GM12878 (cell line): ENCODE measurements at regions not wholly inside any gene's neighbourhood (a gene's known extent, or its start where the extent isn't known, plus 50 kb on each side); places are given as distances from the start of the nearest gene placed in this dataset.

Experiments used
- ATAC-seq: fragments of 200-7000 bp; cut with Tn5 transposase; 3 replicates; pipeline ENCODE4 v1.9.1; 2020; ENCODE audit warnings: mild to moderate bottlenecking, moderate library complexity
- BruUV-seq: library from RNA; stranded (reverse); fragments of 400-500 nt; replicated peaks from 2 replicates; lab custom pipeline; 2021; lab: Mats Ljungman, UMichigan
- CTCF ChIA-PET: fragments of 300-600 bp; sonication (Branson Sonifier 250); formaldehyde crosslinking; extraction: SDS; loops from one replicate; lab custom pipeline; 2021; ENCODE audit warnings: inconsistent platforms; lab: Yijun Ruan, JAX
- POLR2A ChIA-PET: fragments of 350-600 bp; formaldehyde crosslinking; extraction: SDS; loops from one replicate; lab custom pipeline; 2021; ENCODE audit warnings: inconsistent platforms; lab: Charles Lee
- RAD21 ChIA-PET: fragments of 300-600 bp; sonication (Branson Sonifier 250); formaldehyde crosslinking; loops from one replicate; lab custom pipeline; 2023; ENCODE audit warnings: antibody characterized with exemption; ENCODE audit not compliant: unreplicated experiment; lab: Charles Lee
- SMC1A ChIA-PET: fragments of 300-600 bp; sonication (Branson Sonifier 250); formaldehyde crosslinking; loops from one replicate; lab custom pipeline; 2023; ENCODE audit not compliant: unreplicated experiment, uncharacterized antibody; lab: Charles Lee
- DNase-seq: peaks from one replicate; pipeline ENCODE4 v3.0.0-alpha.2; 2011; ENCODE audit warnings: low read depth, low spot score
- FAIRE-seq: peaks from 3 replicates; lab custom pipeline; 2011; peaks lifted over from hg19 to GRCh38; lab: Jason Lieb, UNC
- H2AFZ ChIP-seq: 2 replicates; pipeline ENCODE4 v1.6.0; 2011; ENCODE audit warnings: low read depth, low read length, control low read depth; ENCODE audit not compliant: control insufficient read depth
- H3K27ac ChIP-seq: 2 replicates; pipeline ENCODE4 v1.5.1; 2011; ENCODE audit warnings: control low read depth; ENCODE audit not compliant: control insufficient read depth, insufficient read depth
- H3K27me3 ChIP-seq, 2 experiments: replicated peaks in 1 of 2; 2 replicates each; pipeline versions ENCODE4 v1.6.0 to v1.6.1; 2011; ENCODE audit warnings: low read length in 1 of 2; ENCODE audit not compliant: control insufficient read depth in 2 of 2, insufficient read depth in 2 of 2
- H3K36me3 ChIP-seq, 2 experiments: 2 replicates each; pipeline ENCODE4 v1.5.1; 2011; ENCODE audit warnings: low read length in 1 of 2; ENCODE audit not compliant: control insufficient read depth in 2 of 2, insufficient read depth in 2 of 2
- H3K4me1 ChIP-seq: 2 replicates; pipeline ENCODE4 v1.6.1; 2011; ENCODE audit warnings: mild to moderate bottlenecking, low read length, moderate library complexity, mixed read lengths; ENCODE audit not compliant: control insufficient read depth, insufficient read depth
- H3K4me2 ChIP-seq: 2 replicates; pipeline ENCODE4 v1.6.0; 2011; ENCODE audit warnings: control low read depth; ENCODE audit not compliant: control insufficient read depth, insufficient read depth
- H3K4me3 ChIP-seq: fragments of 200-600 bp; sonication (generic); 2 replicates; pipeline ENCODE4 v1.5.1; 2016
- H3K79me2 ChIP-seq: 2 replicates; pipeline ENCODE4 v1.6.0; 2011; ENCODE audit warnings: low read length; ENCODE audit not compliant: control insufficient read depth, insufficient read depth
- H3K9ac ChIP-seq: 2 replicates; pipeline ENCODE4 v1.8.0; 2011; ENCODE audit warnings: low read length, control low read depth, mixed read lengths; ENCODE audit not compliant: control insufficient read depth, insufficient read depth
- H3K9me3 ChIP-seq: replicated peaks from 3 replicates; pipeline ENCODE4 v1.5.1; 2011; ENCODE audit warnings: mild to moderate bottlenecking, low read length; ENCODE audit not compliant: control insufficient read depth, insufficient read depth
- H4K20me1 ChIP-seq: 2 replicates; pipeline ENCODE4 v1.6.0; 2011; ENCODE audit not compliant: control insufficient read depth, insufficient read depth
- CEBPB ChIP-seq, 2 experiments: fragments of 150-350 bp in 1 of 2; IDR thresholded peaks; 2 replicates each; pipeline ENCODE4 v1.6.1; 2012 to 2014; ENCODE audit warnings: low read depth in 2 of 2, low read length in 2 of 2, borderline replicate concordance in 1 of 2, inconsistent platforms in 1 of 2
- CHD4 ChIP-seq: fragments of 200-600 bp; sonication (generic); IDR thresholded peaks from 2 replicates; pipeline ENCODE4 v1.6.1; 2016; ENCODE audit warnings: mild to moderate bottlenecking
- E4F1 ChIP-seq: fragments of 450-650 bp; IDR thresholded peaks from 2 replicates; pipeline ENCODE4 v1.6.1; 2018; ENCODE audit warnings: borderline replicate concordance, mild to moderate bottlenecking; ENCODE audit not compliant: partially characterized antibody
- IKZF2 ChIP-seq, 2 experiments: fragments of 450-650 bp; IDR thresholded peaks; 2 replicates each; pipeline ENCODE4 v1.6.1; 2017; ENCODE audit warnings: mild to moderate bottlenecking in 2 of 2, moderate library complexity in 2 of 2
- MEF2B ChIP-seq: fragments of 450-650 bp; IDR thresholded peaks from 2 replicates; pipeline ENCODE4 v1.6.1; 2018; ENCODE audit warnings: mild to moderate bottlenecking, moderate library complexity; ENCODE audit not compliant: partially characterized antibody, poor library complexity, severe bottlenecking
- MYB ChIP-seq: fragments of 150-350 bp; IDR thresholded peaks from 2 replicates; pipeline ENCODE4 v1.6.1; 2014; ENCODE audit warnings: mild to moderate bottlenecking, low read depth, low read length, borderline replicate concordance
- RELB ChIP-seq: fragments of 450-650 bp; IDR thresholded peaks from 2 replicates; pipeline ENCODE4 v1.6.1; 2017; ENCODE audit warnings: low read depth, mild to moderate bottlenecking, moderate library complexity
- RUNX3 ChIP-seq: IDR thresholded peaks from 2 replicates; pipeline ENCODE4 v1.6.1; 2012; ENCODE audit warnings: low read length, inconsistent platforms
- SP1 ChIP-seq: IDR thresholded peaks from one replicate; pipeline ENCODE4 v1.6.1; 2011; ENCODE audit warnings: low read depth, low read length
- SPI1 ChIP-seq: IDR thresholded peaks from 2 replicates; pipeline ENCODE4 v1.6.1; 2011; ENCODE audit warnings: low read depth, mild to moderate bottlenecking, low read length, moderate library complexity, borderline replicate concordance; ENCODE audit not compliant: insufficient read depth
- WGBS: methylation state at CpG from one replicate; pipeline ENCODE4 v1.1.6; 2016; ENCODE audit warnings: low lambda C conversion rate; ENCODE audit not compliant: insufficient replicate concordance, insufficient coverage; ENCODE audit errors: missing lambda C conversion rate; 5-methylcytosine and 5-hydroxymethylcytosine counted together
- in situ Hi-C: fragments of 300-500 bp; cut with MboI; formaldehyde crosslinking; loops from 9 replicates; pipeline ENCODE4 v1.14.3; 2018; ENCODE audit warnings: mixed read lengths
- intact Hi-C: fragments of 100-400 bp; cut with micrococcal nuclease; formaldehyde crosslinking; loops from one replicate; pipeline ENCODE4 v1.14.2; 2022; ENCODE audit not compliant: unreplicated experiment
- TF ChIP-seq, protein P1 (sequence below): fragments of 150-350 bp; IDR thresholded peaks from 2 replicates; pipeline ENCODE4 v1.6.1; 2016; ENCODE audit warnings: low read depth, low read length
- TF ChIP-seq, protein P2 (sequence below): fragments of 450-650 bp; IDR thresholded peaks from 2 replicates; pipeline ENCODE4 v1.6.1; 2018; ENCODE audit warnings: mild to moderate bottlenecking, low read depth, moderate library complexity; ENCODE audit not compliant: partially characterized antibody
- TF ChIP-seq, protein P3 (sequence below): fragments of 450-650 bp; IDR thresholded peaks from 2 replicates; pipeline ENCODE4 v1.6.1; 2017; ENCODE audit warnings: borderline replicate concordance

DNA sequence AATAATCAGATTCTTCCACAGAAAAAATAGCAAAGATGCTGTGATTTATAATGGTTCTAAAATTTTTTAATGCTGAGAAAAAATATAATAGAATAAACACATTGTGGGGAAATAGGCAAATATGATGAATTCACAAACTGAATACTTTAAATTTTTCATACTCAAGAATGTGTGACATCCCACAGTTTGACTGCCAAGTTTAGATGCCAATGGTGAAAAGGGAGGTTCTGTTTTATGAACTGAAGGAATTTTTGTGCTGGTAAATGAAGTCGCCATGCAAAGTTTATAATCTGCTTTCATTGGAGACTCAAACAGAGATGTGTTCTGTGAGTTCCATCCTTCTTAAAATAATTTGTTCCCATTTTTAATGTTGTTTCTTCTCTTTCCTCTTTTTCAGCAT is 367.5 kb upstream of the ADAMTS16 start:
- FAIRE-seq (no peak), ATAC-seq (no peak), DNase-seq (no peak)
- Histone ChIP-seq H3K4me2 (no peak overlapping the region), H3K9me3 (no peaks in the 10 kb centered on the region), H3K4me3 (no peak overlapping the region), H3K36me3 (no peaks in the 10 kb centered on the region), H3K27me3 (no peaks in the 10 kb centered on the region), H3K9ac (no peak overlapping the region), H2AFZ (no peak overlapping the region), H3K4me1 (no peaks in the 10 kb centered on the region), H3K27ac (no peak overlapping the region), H3K79me2 (no peaks in the 10 kb centered on the region), H4K20me1 (no peaks in the 10 kb centered on the region)
- CTCF ChIA-PET = no interaction called here
- SMC1A ChIA-PET = no interaction called here
- BruUV-seq = no TSS peak
- 71% methylated on average over 1 of the region's 1 CpG for WGBS
- in situ Hi-C loops = no loop called here
- RAD21 ChIA-PET = no interaction called here
- intact Hi-C loops = no loop called here
- POLR2A ChIA-PET = no interaction called here
- TF ChIP-seq IKZF2 (IDR thresholded peaks at IDR 0.05) (no peak), RUNX3 (no peak), CHD4 (no peak), CEBPB (IDR thresholded peaks at IDR 0.05; ENCODE audit: borderline replicate concordance in 1 of 2, low read depth in 2 of 2, low read length in 2 of 2) (no peak), E4F1 (no peak), RELB (no peak), SP1 (no peak), MEF2B (no peak), MYB (no peak), SPI1 (no peak)
- TF ChIP-seq, protein P1, sequence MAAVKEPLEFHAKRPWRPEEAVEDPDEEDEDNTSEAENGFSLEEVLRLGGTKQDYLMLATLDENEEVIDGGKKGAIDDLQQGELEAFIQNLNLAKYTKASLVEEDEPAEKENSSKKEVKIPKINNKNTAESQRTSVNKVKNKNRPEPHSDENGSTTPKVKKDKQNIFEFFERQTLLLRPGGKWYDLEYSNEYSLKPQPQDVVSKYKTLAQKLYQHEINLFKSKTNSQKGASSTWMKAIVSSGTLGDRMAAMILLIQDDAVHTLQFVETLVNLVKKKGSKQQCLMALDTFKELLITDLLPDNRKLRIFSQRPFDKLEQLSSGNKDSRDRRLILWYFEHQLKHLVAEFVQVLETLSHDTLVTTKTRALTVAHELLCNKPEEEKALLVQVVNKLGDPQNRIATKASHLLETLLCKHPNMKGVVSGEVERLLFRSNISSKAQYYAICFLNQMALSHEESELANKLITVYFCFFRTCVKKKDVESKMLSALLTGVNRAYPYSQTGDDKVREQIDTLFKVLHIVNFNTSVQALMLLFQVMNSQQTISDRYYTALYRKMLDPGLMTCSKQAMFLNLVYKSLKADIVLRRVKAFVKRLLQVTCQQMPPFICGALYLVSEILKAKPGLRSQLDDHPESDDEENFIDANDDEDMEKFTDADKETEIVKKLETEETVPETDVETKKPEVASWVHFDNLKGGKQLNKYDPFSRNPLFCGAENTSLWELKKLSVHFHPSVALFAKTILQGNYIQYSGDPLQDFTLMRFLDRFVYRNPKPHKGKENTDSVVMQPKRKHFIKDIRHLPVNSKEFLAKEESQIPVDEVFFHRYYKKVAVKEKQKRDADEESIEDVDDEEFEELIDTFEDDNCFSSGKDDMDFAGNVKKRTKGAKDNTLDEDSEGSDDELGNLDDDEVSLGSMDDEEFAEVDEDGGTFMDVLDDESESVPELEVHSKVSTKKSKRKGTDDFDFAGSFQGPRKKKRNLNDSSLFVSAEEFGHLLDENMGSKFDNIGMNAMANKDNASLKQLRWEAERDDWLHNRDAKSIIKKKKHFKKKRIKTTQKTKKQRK = no peak
- TF ChIP-seq, protein P2, sequence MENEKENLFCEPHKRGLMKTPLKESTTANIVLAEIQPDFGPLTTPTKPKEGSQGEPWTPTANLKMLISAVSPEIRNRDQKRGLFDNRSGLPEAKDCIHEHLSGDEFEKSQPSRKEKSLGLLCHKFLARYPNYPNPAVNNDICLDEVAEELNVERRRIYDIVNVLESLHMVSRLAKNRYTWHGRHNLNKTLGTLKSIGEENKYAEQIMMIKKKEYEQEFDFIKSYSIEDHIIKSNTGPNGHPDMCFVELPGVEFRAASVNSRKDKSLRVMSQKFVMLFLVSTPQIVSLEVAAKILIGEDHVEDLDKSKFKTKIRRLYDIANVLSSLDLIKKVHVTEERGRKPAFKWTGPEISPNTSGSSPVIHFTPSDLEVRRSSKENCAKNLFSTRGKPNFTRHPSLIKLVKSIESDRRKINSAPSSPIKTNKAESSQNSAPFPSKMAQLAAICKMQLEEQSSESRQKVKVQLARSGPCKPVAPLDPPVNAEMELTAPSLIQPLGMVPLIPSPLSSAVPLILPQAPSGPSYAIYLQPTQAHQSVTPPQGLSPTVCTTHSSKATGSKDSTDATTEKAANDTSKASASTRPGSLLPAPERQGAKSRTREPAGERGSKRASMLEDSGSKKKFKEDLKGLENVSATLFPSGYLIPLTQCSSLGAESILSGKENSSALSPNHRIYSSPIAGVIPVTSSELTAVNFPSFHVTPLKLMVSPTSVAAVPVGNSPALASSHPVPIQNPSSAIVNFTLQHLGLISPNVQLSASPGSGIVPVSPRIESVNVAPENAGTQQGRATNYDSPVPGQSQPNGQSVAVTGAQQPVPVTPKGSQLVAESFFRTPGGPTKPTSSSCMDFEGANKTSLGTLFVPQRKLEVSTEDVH = no peak
- TF ChIP-seq, protein P3, sequence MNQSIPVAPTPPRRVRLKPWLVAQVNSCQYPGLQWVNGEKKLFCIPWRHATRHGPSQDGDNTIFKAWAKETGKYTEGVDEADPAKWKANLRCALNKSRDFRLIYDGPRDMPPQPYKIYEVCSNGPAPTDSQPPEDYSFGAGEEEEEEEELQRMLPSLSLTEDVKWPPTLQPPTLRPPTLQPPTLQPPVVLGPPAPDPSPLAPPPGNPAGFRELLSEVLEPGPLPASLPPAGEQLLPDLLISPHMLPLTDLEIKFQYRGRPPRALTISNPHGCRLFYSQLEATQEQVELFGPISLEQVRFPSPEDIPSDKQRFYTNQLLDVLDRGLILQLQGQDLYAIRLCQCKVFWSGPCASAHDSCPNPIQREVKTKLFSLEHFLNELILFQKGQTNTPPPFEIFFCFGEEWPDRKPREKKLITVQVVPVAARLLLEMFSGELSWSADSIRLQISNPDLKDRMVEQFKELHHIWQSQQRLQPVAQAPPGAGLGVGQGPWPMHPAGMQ = no peak
